Activated CD8-positive, alpha-beta memory T cell treated with anti-CD3 and anti-CD28 coated beads, Interleukin-2, amount 10 ng/mL, durations not matched to agents 7 days and 5 days (primary cell): ENCODE measurements at regions not wholly inside any gene's neighbourhood (a gene's known extent, or its start where the extent isn't known, plus 50 kb on each side); places are given as distances from the start of the nearest gene placed in this dataset.

Source experiments
- ATAC-seq: fragments of 150-1000 bp; cut with Tn5 transposase; one replicate; pipeline ENCODE4 v1.10.0; 2021; ENCODE audit warnings: moderate library complexity
- CTCF ChIA-PET: fragments of 350-600 bp; sonication (Branson Sonifier 250); formaldehyde crosslinking; loops from one replicate; lab custom pipeline; 2021; ENCODE audit warnings: antibody characterized with exemption; lab: Charles Lee
- DNase-seq: peaks from one replicate; pipeline ENCODE4 v3.0.0-alpha.2; 2020
- H3K27ac Mint-ChIP-seq: one replicate; pipeline ENCODE4 v1.8.0; 2021; ENCODE audit warnings: mild to moderate bottlenecking, mixed read lengths
- H3K27me3 Mint-ChIP-seq: one replicate; pipeline ENCODE4 v1.8.0; 2021; ENCODE audit warnings: mixed read lengths
- H3K36me3 Mint-ChIP-seq: one replicate; pipeline ENCODE4 v1.8.0; 2021; ENCODE audit warnings: mild to moderate bottlenecking, mixed read lengths
- H3K4me1 Mint-ChIP-seq: one replicate; pipeline ENCODE4 v1.8.0; 2021; ENCODE audit warnings: mixed read lengths
- H3K4me3 Mint-ChIP-seq: one replicate; pipeline ENCODE4 v1.8.0; 2021; ENCODE audit warnings: mild to moderate bottlenecking, moderate library complexity, mixed read lengths
- H3K9me3 Mint-ChIP-seq: one replicate; pipeline ENCODE4 v1.8.0; 2022; ENCODE audit warnings: low read depth, mixed read lengths

- DNase-seq = no peak
- H3K27ac Mint-ChIP-seq = no peak overlapping the region
- CTCF ChIA-PET = interaction anchor here (0.6 kb wide), 1 partner anchor 255 kb away, joined by 3 read pairs; no protein-coding TSS in a partner anchor
- peaks cover 2% of the 10 kb centered on the region for H3K27me3 Mint-ChIP-seq
- no peak overlapping the region for H3K4me3 Mint-ChIP-seq
- H3K36me3 Mint-ChIP-seq = no peaks in the 10 kb centered on the region
- no peaks in the 10 kb centered on the region for H3K4me1 Mint-ChIP-seq
- no peaks in the 10 kb centered on the region for H3K9me3 Mint-ChIP-seq
- no peak for ATAC-seq
Observed at GRCh38 chr13:26967119-26968038, 204.2 kb downstream of the USP12 start.

GRCh38 chr13:26966701-26967080 is 204.9 kb downstream of the USP12 start:
- no peak for ATAC-seq
- no peak overlapping the region for H3K4me3 Mint-ChIP-seq
- peaks cover 2% of the 10 kb centered on the region for H3K27me3 Mint-ChIP-seq
- no peaks in the 10 kb centered on the region for H3K36me3 Mint-ChIP-seq
- no peaks in the 10 kb centered on the region for H3K4me1 Mint-ChIP-seq
- CTCF ChIA-PET = interaction anchor here (0.6 kb wide), 1 partner anchor 256 kb away, joined by 3 read pairs; no protein-coding TSS in a partner anchor
- H3K27ac Mint-ChIP-seq = no peak overlapping the region
- no peak for DNase-seq
- no peaks in the 10 kb centered on the region for H3K9me3 Mint-ChIP-seq

DNA sequence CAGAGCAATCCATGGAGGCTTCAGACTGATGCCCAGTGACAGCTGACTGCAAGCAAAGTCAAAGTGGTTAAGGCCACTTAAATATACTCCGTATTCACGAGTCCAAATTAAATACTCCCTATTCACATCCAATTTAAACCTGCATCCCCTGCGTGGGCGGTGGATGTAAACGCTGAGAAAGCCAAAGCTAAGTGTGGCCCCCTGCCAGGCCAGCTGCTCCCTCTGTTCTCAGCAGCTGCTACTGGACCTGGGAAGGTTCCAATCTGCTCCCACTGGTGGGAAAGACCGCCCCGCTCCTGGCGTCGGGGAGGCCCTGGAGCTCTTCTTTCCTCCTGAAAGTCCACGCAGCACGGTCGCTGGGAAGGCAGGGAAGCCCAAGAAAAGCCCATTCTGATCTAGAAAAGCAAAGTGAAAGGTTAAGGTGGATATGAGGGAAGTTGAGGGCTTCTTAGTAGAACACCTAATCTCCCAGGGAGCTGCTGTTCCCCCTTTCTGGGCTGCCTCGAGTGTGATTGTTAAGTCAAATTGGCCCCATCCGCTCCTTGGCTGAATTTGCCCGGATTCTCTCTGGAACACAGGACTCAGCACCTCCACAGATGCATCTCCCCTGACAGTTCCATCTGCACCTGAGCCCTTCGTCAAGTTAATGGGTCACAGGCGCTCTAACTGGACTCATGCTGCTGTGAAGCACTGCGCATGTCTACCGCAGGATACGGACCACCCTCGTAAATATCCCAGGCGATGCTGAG is 205.5 kb downstream of the USP12 start:
- no peaks in the 10 kb centered on the region for H3K36me3 Mint-ChIP-seq
- no peak overlapping the region for H3K27ac Mint-ChIP-seq
- no peak overlapping the region for H3K4me3 Mint-ChIP-seq
- ATAC-seq (no peak), DNase-seq (no peak)
- peaks cover 2% of the 10 kb centered on the region for H3K27me3 Mint-ChIP-seq
- no peaks in the 10 kb centered on the region for H3K9me3 Mint-ChIP-seq
- H3K4me1 Mint-ChIP-seq = no peaks in the 10 kb centered on the region
- CTCF ChIA-PET = interaction anchor here (0.6 kb wide), 1 partner anchor 256 kb away, joined by 3 read pairs; no protein-coding TSS in a partner anchor

DNA sequence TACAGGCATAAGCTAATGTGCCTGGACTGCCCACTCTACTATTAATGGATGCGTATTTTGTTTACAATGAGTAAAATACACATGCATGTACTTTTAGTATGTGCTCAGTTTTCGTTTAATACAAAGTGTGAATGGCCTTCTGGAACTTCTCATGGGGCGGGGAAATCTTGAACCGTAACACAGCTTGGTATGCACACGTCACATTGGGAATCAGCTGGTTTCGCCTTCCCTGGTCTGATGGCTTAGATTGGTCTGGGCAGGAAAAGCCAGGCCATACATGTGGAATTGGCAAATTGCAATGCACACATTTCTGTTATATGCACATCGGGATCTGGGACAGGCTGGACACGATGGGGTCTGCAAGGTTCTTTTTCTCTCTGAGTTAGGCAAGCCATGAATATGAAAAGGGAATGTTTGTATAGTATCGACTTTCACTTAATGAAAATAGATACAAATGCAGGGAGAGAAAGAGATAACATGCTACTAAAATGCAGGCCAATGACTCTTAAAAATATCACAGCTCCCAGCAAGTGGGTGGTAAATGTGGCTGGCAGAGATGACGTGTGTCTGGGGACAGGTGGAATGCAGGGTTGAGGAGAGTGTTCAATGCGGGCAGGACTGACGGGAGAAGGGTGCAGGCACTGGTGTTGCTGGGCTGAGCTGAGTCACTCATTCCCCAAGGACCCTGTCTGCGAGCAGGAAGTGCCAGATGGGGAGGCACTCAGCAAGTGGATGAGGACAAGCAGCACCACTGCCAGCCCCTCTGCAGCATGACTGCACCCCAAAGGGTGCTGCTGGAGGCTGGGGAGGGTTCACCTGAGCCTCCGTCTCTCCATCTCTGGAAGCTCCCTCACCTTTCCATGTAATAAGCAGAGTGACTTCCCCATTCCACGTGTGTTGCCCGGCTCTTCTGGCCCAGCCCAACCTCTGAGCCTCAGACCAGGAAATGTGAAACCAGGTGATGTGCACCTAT is 204.0 kb upstream of the GPR12 start:
- no peak for DNase-seq
- H3K36me3 Mint-ChIP-seq = no peaks in the 10 kb centered on the region
- no peak for ATAC-seq
- H3K4me1 Mint-ChIP-seq = no peaks in the 10 kb centered on the region
- no peak overlapping the region for H3K4me3 Mint-ChIP-seq
- no peak overlapping the region for H3K27ac Mint-ChIP-seq
- H3K9me3 Mint-ChIP-seq = no peaks in the 10 kb centered on the region
- CTCF ChIA-PET = no interaction called here
- peaks cover 2% of the 10 kb centered on the region for H3K27me3 Mint-ChIP-seq

DNA sequence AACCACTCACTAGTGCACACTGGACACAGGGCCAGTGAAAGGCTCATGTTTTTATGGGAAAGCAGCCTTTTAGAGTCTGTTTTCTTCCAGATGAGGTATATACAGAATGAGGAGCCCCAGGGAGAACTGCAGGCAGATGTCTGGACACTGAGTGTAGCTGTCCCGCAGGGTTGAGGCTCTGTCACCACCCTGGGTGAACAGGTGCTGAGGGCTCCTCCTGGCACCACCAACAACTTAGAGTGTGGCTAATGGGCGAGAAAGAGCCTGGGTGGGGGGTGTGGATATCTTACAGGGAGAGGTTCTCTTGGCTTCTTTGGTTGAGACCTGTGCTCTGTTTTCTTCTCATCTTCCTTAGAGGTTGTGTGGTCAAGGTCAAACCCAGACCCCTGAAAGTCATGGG is 202.1 kb upstream of the GPR12 start:
- H3K9me3 Mint-ChIP-seq = no peaks in the 10 kb centered on the region
- ATAC-seq (no peak), DNase-seq (no peak)
- no peak overlapping the region for H3K27ac Mint-ChIP-seq
- H3K4me1 Mint-ChIP-seq = no peaks in the 10 kb centered on the region
- H3K27me3 Mint-ChIP-seq = peaks cover 2% of the 10 kb centered on the region
- CTCF ChIA-PET = no interaction called here
- no peak overlapping the region for H3K4me3 Mint-ChIP-seq
- H3K36me3 Mint-ChIP-seq = no peaks in the 10 kb centered on the region

- Mint-ChIP-seq H3K4me3 (no peak overlapping the region), H3K4me1 (no peaks in the 10 kb centered on the region), H3K9me3 (no peaks in the 10 kb centered on the region), H3K27ac (no peak overlapping the region), H3K27me3 (peaks cover 2% of the 10 kb centered on the region), H3K36me3 (no peaks in the 10 kb centered on the region)
- DNase-seq (no peak), ATAC-seq (no peak)
- CTCF ChIA-PET = interaction anchor here (1.7 kb wide), 1 partner anchor 15 kb away, joined by 5 read pairs; no protein-coding TSS in a partner anchor
Observed at GRCh38 chr13:26961890-26962615, 201.5 kb upstream of the GPR12 start.

GRCh38 chr13:26957182-26957581 is 196.6 kb upstream of the GPR12 start:
- Mint-ChIP-seq H3K36me3 (no peaks in the 10 kb centered on the region), H3K4me3 (no peak overlapping the region), H3K27me3 (peaks cover 16% of the 10 kb centered on the region), H3K9me3 (no peaks in the 10 kb centered on the region), H3K27ac (no peak overlapping the region), H3K4me1 (no peaks in the 10 kb centered on the region)
- CTCF ChIA-PET = interaction anchor here (0.9 to 1.7 kb wide), 2 partner anchors 10 to 26 kb away, joined by 4 to 8 read pairs; no protein-coding TSS in a partner anchor
- no peak for DNase-seq
- ATAC-seq = no peak

DNA sequence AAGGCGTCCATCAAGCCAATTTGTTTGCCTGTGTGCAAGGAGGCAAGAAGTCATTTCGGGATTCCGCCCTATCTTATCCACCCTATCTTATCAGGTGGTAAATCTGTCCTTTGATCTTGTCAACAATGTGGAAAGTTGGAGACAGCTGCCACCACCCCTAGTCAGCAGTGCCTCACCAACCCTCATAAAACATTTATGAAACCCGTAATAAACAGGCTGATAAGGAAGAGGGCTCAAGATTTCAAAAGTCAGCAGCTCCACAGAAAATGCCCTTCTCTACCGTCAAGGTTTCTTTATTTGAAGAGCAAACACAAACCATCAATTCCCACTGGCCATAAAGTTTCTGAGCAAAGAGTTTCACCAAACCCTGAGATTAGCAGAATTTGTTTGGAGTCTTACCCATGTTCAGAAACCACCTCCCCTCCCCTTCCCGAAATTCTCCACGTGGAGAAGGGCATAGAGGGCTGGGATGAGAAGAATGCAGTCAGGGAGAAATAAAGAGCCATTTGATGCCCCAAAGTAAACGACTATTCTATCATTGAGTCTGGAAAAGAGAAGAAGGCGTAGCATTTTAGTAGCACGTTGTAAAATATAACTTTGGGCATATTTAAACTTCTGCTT is 196.0 kb upstream of the GPR12 start:
- Mint-ChIP-seq H3K4me1 (no peaks in the 10 kb centered on the region), H3K4me3 (no peak overlapping the region), H3K27me3 (peaks cover 16% of the 10 kb centered on the region), H3K27ac (no peak overlapping the region), H3K36me3 (no peaks in the 10 kb centered on the region), H3K9me3 (no peaks in the 10 kb centered on the region)
- CTCF ChIA-PET = interaction anchor here (0.9 to 1.7 kb wide), 2 partner anchors 10 to 26 kb away, joined by 4 to 8 read pairs; no protein-coding TSS in a partner anchor
- DNase-seq = no peak
- no peak for ATAC-seq

DNA sequence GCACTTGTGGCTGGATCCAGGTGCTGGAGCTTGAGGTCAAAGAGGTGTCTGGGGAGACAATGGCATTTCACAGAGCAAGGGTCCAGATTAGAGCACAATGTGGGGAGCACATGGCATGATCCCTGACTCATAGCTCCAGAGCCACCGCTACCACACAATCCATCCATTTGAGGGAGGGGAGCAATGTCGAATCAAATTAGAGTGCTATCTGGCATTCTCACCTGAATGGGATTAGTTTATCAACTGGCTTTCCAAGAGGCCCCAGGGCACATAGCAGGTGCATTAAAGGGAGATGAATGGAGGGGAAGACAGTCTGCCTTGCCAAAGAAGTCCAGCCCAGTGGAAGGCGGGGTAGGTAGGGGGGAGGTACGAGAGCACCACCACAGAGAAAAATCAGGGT is 194.4 kb upstream of the GPR12 start:
- no peaks in the 10 kb centered on the region for H3K9me3 Mint-ChIP-seq
- H3K27me3 Mint-ChIP-seq = peaks cover 16% of the 10 kb centered on the region
- H3K36me3 Mint-ChIP-seq = no peaks in the 10 kb centered on the region
- no peak overlapping the region for H3K4me3 Mint-ChIP-seq
- ATAC-seq (no peak), DNase-seq (no peak)
- H3K4me1 Mint-ChIP-seq = no peaks in the 10 kb centered on the region
- CTCF ChIA-PET = interaction anchor here (1.4 kb wide), 1 partner anchor 17 kb away, joined by 3 read pairs; no protein-coding TSS in a partner anchor
- H3K27ac Mint-ChIP-seq = no peak overlapping the region

GRCh38 chr13:26953291-26953690 is 192.7 kb upstream of the GPR12 start:
- CTCF ChIA-PET = no interaction called here
- H3K9me3 Mint-ChIP-seq = no peaks in the 10 kb centered on the region
- no peaks in the 10 kb centered on the region for H3K36me3 Mint-ChIP-seq
- no peak for DNase-seq
- ATAC-seq = no peak
- no peak overlapping the region for H3K4me3 Mint-ChIP-seq
- H3K27ac Mint-ChIP-seq = no peak overlapping the region
- no peaks in the 10 kb centered on the region for H3K4me1 Mint-ChIP-seq
- H3K27me3 Mint-ChIP-seq = peaks cover 16% of the 10 kb centered on the region

GRCh38 chr13:26952551-26953143 is 192.1 kb upstream of the GPR12 start:
- no peak overlapping the region for H3K4me3 Mint-ChIP-seq
- CTCF ChIA-PET = interaction anchor here (1.8 kb wide), 1 partner anchor 254 kb away, joined by 4 read pairs; no protein-coding TSS in a partner anchor
- no peaks in the 10 kb centered on the region for H3K4me1 Mint-ChIP-seq

More at GRCh38 chr13:26952551-26953143, 192.1 kb upstream of the GPR12 start:
- no peak overlapping the region for H3K27ac Mint-ChIP-seq
- H3K9me3 Mint-ChIP-seq = no peaks in the 10 kb centered on the region
- peaks cover 16% of the 10 kb centered on the region for H3K27me3 Mint-ChIP-seq
- DNase-seq (no peak), ATAC-seq (no peak)
- no peaks in the 10 kb centered on the region for H3K36me3 Mint-ChIP-seq
